Nephron progenitor cell (in vitro differentiated cells): ENCODE measurements at regions not wholly inside any gene's neighbourhood (a gene's known extent, or its start where the extent isn't known, plus 50 kb on each side); places are given as distances from the start of the nearest gene placed in this dataset.
A peak's percentile ranks its signal among the peaks of the same experiment; 100 is the strongest.

Experiments used
- DNase-seq: peaks from one replicate; pipeline ENCODE4 v3.0.0; 2021
- H3K27ac Mint-ChIP-seq: 2 replicates; pipeline ENCODE4 v1.8.0; 2021; ENCODE audit warnings: mild to moderate bottlenecking, moderate library complexity, mixed read lengths
- H3K27me3 Mint-ChIP-seq: 2 replicates; pipeline ENCODE4 v1.8.0; 2021; ENCODE audit warnings: mild to moderate bottlenecking, low read depth, mixed read lengths; ENCODE audit not compliant: poor library complexity
- H3K36me3 Mint-ChIP-seq: 2 replicates; pipeline ENCODE4 v1.8.0; 2021; ENCODE audit warnings: low read depth, mixed read lengths
- H3K4me1 Mint-ChIP-seq: 2 replicates; pipeline ENCODE4 v1.8.0; 2021; ENCODE audit warnings: mixed read lengths
- H3K4me3 Mint-ChIP-seq: 2 replicates; pipeline ENCODE4 v1.8.0; 2021; ENCODE audit warnings: mild to moderate bottlenecking, moderate library complexity, mixed read lengths
- H3K9me3 Mint-ChIP-seq: 2 replicates; pipeline ENCODE4 v1.8.0; 2021; ENCODE audit warnings: mild to moderate bottlenecking, moderate library complexity, mixed read lengths
- CTCF ChIP-seq: fragments of 200-600 bp; sonication (generic); IDR thresholded peaks from 2 replicates; pipeline ENCODE4 v1.5.0; 2021; ENCODE audit warnings: antibody characterized with exemption

- H3K27me3 Mint-ChIP-seq = peaks cover 6% of the 10 kb centered on the region
- DNase-seq = no peak
- H3K4me1 Mint-ChIP-seq = peaks cover 17% of the 10 kb centered on the region
- H3K9me3 Mint-ChIP-seq = peaks cover 19% of the 10 kb centered on the region
- H3K27ac Mint-ChIP-seq = no peak overlapping the region
- H3K4me3 Mint-ChIP-seq = no peak overlapping the region
- H3K36me3 Mint-ChIP-seq = no peaks in the 10 kb centered on the region
- TF ChIP-seq CTCF = no peak
Observed at GRCh38 chr1:199054694-199055093, 415.9 kb downstream of the PTPRC start.

GRCh38 chr1:199057322-199057721 is 418.5 kb downstream of the PTPRC start:
- Mint-ChIP-seq H3K4me1 (peaks cover 17% of the 10 kb centered on the region), H3K36me3 (no peaks in the 10 kb centered on the region), H3K9me3 (no peaks in the 10 kb centered on the region), H3K27me3 (peaks cover 6% of the 10 kb centered on the region), H3K4me3 (no peak overlapping the region), H3K27ac (no peak overlapping the region)
- no peak for TF ChIP-seq CTCF
- no peak for DNase-seq

GRCh38 chr1:199058281-199058680 is 419.4 kb downstream of the PTPRC start:
- Mint-ChIP-seq H3K9me3 (no peaks in the 10 kb centered on the region), H3K36me3 (no peaks in the 10 kb centered on the region), H3K4me1 (peaks cover 17% of the 10 kb centered on the region), H3K27ac (peak overlapping the region; percentile 89), H3K27me3 (peaks cover 6% of the 10 kb centered on the region), H3K4me3 (no peak overlapping the region)
- TF ChIP-seq CTCF = no peak
- DNase-seq = no peak

GRCh38 chr1:199064971-199065370 is 426.1 kb downstream of the PTPRC start:
- H3K27ac Mint-ChIP-seq = no peak overlapping the region
- H3K9me3 Mint-ChIP-seq = no peaks in the 10 kb centered on the region
- no peak overlapping the region for H3K4me3 Mint-ChIP-seq
- no peaks in the 10 kb centered on the region for H3K4me1 Mint-ChIP-seq
- no peak for TF ChIP-seq CTCF
- H3K36me3 Mint-ChIP-seq = no peaks in the 10 kb centered on the region
- H3K27me3 Mint-ChIP-seq = no peaks in the 10 kb centered on the region
- DNase-seq = no peak

GRCh38 chr1:199067483-199067882 is 428.6 kb downstream of the PTPRC start:
- TF ChIP-seq CTCF = no peak
- Mint-ChIP-seq H3K36me3 (no peaks in the 10 kb centered on the region), H3K27ac (no peak overlapping the region), H3K9me3 (no peaks in the 10 kb centered on the region), H3K4me3 (no peak overlapping the region), H3K4me1 (no peaks in the 10 kb centered on the region), H3K27me3 (no peaks in the 10 kb centered on the region)
- DNase-seq = no peak

GRCh38 chr1:199071080-199071479 is 432.2 kb downstream of the PTPRC start:
- no peak for TF ChIP-seq CTCF
- Mint-ChIP-seq H3K9me3 (no peaks in the 10 kb centered on the region), H3K4me1 (no peaks in the 10 kb centered on the region), H3K4me3 (no peak overlapping the region), H3K36me3 (no peaks in the 10 kb centered on the region), H3K27me3 (peaks cover 5% of the 10 kb centered on the region), H3K27ac (no peak overlapping the region)
- no peak for DNase-seq
